H1 (cell line): ENCODE measurements at regions not wholly inside any gene's neighbourhood (a gene's known extent, or its start where the extent isn't known, plus 50 kb on each side); places are given as distances from the start of the nearest gene placed in this dataset.

Experiments used
- CTCF ChIA-PET: fragments of 300-600 bp; sonication (Branson Sonifier 250); formaldehyde crosslinking; loops from one replicate; lab custom pipeline; 2021; ENCODE audit not compliant: partially characterized antibody; lab: Charles Lee
- POLR2A ChIA-PET: fragments of 300-600 bp; sonication (Branson Sonifier 250); formaldehyde crosslinking; loops from one replicate; lab custom pipeline; 2021; ENCODE audit warnings: inconsistent platforms; ENCODE audit not compliant: partially characterized antibody; lab: Charles Lee
- DNase-seq, 2 experiments: peaks; one replicate each; pipeline versions ENCODE4 v3.0.0 to v3.0.0-alpha.2; 2010 to 2022; ENCODE audit warnings: low spot score in 2 of 2, low read depth in 1 of 2, mixed read lengths in 1 of 2
- FAIRE-seq: peaks from 2 replicates; lab custom pipeline; 2011; peaks lifted over from hg19 to GRCh38; lab: Jason Lieb, UNC
- H2AFZ ChIP-seq: 2 replicates; pipeline ENCODE4 v1.8.1; 2012; ENCODE audit warnings: low read length, inconsistent platforms
- H2AK5ac ChIP-seq: 2 replicates; pipeline ENCODE4 v1.6.1; 2013; ENCODE audit warnings: low read depth, low read length
- H2BK120ac ChIP-seq: replicated peaks from 2 replicates; pipeline ENCODE3; 2013; ENCODE audit warnings: low read depth, low read length, inconsistent platforms
- H2BK12ac ChIP-seq: 2 replicates; pipeline ENCODE4 v1.6.1; 2013; ENCODE audit warnings: low read depth, low read length
- H2BK15ac ChIP-seq: 2 replicates; pipeline ENCODE4 v1.6.1; 2013; ENCODE audit warnings: low read length
- H2BK20ac ChIP-seq: 2 replicates; pipeline ENCODE4 v1.6.1; 2013; ENCODE audit warnings: low read length
- H2BK5ac ChIP-seq: 2 replicates; pipeline ENCODE4 v1.6.1; 2013; ENCODE audit warnings: low read depth, low read length
- H3K14ac ChIP-seq: 2 replicates; pipeline ENCODE4 v1.6.1; 2013; ENCODE audit warnings: inconsistent platforms; ENCODE audit not compliant: insufficient read length
- H3K18ac ChIP-seq: 2 replicates; pipeline ENCODE4 v1.6.1; 2013; ENCODE audit warnings: low read length; ENCODE audit errors: extremely low read depth
- H3K23ac ChIP-seq: 2 replicates; pipeline ENCODE4 v1.6.1; 2013; ENCODE audit warnings: inconsistent platforms; ENCODE audit not compliant: insufficient read length
- H3K23me2 ChIP-seq: 2 replicates; pipeline ENCODE4 v1.6.1; 2013; ENCODE audit warnings: low read depth, low read length
- H3K27ac ChIP-seq: 2 replicates; pipeline ENCODE4 v1.6.1; 2011; ENCODE audit warnings: low read depth, low read length, inconsistent platforms
- H3K27me3 ChIP-seq, 4 experiments: replicated peaks in 1 of 4; 1 replicate in 1 of 4; 2 replicates in 3 of 4; pipeline versions ENCODE4 v1.6.1 to v1.8.1; 2011 to 2013; ENCODE audit warnings: low read length in 3 of 4, mild to moderate bottlenecking in 3 of 4, inconsistent platforms in 2 of 4, mixed read lengths in 2 of 4, moderate library complexity in 1 of 4; ENCODE audit not compliant: control insufficient read depth in 3 of 4, insufficient read depth in 3 of 4; ENCODE audit errors: extremely low read depth in 1 of 4
- H3K36me3 ChIP-seq, 4 experiments: 2 replicates each; pipeline versions ENCODE4 v1.6.1 to v1.8.1; 2011 to 2013; ENCODE audit warnings: mild to moderate bottlenecking in 4 of 4, low read length in 3 of 4, moderate library complexity in 2 of 4, control low read depth in 1 of 4, inconsistent platforms in 1 of 4; ENCODE audit not compliant: insufficient read depth in 4 of 4, control insufficient read depth in 2 of 4
- H3K4ac ChIP-seq: replicated peaks from 2 replicates; pipeline ENCODE3; 2013; ENCODE audit warnings: low read length, low read depth, mixed read lengths, inconsistent platforms; ENCODE audit not compliant: insufficient read length
- H3K4me1 ChIP-seq, 4 experiments: replicated peaks in 1 of 4; 1 replicate in 1 of 4; 2 replicates in 3 of 4; pipeline versions ENCODE4 v1.6.1 to v1.8.1; 2011 to 2013; ENCODE audit warnings: low read length in 3 of 4, inconsistent platforms in 2 of 4, mixed read lengths in 1 of 4; ENCODE audit not compliant: insufficient read depth in 4 of 4, control insufficient read depth in 3 of 4
- H3K4me2 ChIP-seq, 2 experiments: 2 replicates each; pipeline versions ENCODE4 v1.6.1 to v1.8.1; 2011 to 2013; ENCODE audit warnings: low read depth in 2 of 2, low read length in 2 of 2, control low read depth in 1 of 2, inconsistent platforms in 1 of 2, mild to moderate bottlenecking in 1 of 2; ENCODE audit not compliant: insufficient read depth in 1 of 2
- H3K4me3 ChIP-seq, 4 experiments: fragments of 200-600, 300-600 bp in 1 of 4; sonication (generic), shearing (Covaris generic), sonication (Bioruptor Twin) in 1 of 4; 2 replicates each; pipeline versions ENCODE4 v1.5.1 to v1.8.1; 2011 to 2016; ENCODE audit warnings: low read length in 4 of 4, low read depth in 3 of 4, control low read depth in 2 of 4, inconsistent platforms in 2 of 4, mild to moderate bottlenecking in 2 of 4, mixed read lengths in 1 of 4, moderate library complexity in 1 of 4; ENCODE audit not compliant: insufficient read depth in 2 of 4; ENCODE audit errors: extremely low read depth in 1 of 4
- H3K56ac ChIP-seq: replicated peaks from 2 replicates; pipeline ENCODE3; 2013; ENCODE audit warnings: low read depth, mild to moderate bottlenecking, mixed read lengths, low read length, inconsistent platforms; ENCODE audit not compliant: insufficient read length
- H3K79me1 ChIP-seq: 2 replicates; pipeline ENCODE4 v1.6.1; 2013; ENCODE audit warnings: low read depth, low read length, control low read depth
- H3K79me2 ChIP-seq, 2 experiments: 2 replicates each; pipeline versions ENCODE4 v1.6.1 to v1.8.1; 2012 to 2013; ENCODE audit warnings: low read length in 2 of 2, mild to moderate bottlenecking in 2 of 2, inconsistent platforms in 1 of 2; ENCODE audit not compliant: insufficient read depth in 2 of 2, control insufficient read depth in 1 of 2
- H3K9ac ChIP-seq, 4 experiments: replicated peaks in 1 of 4; 1 replicate in 1 of 4; 2 replicates in 3 of 4; pipeline versions ENCODE4 v1.6.1 to v1.8.1; 2011 to 2013; ENCODE audit warnings: low read depth in 3 of 4, low read length in 3 of 4, control low read depth in 2 of 4, mild to moderate bottlenecking in 2 of 4, moderate library complexity in 2 of 4, inconsistent platforms in 1 of 4; ENCODE audit errors: extremely low read depth in 1 of 4
- H3K9me3 ChIP-seq, 2 experiments: 2 replicates each; pipeline versions ENCODE4 v1.6.1 to v1.8.1; 2012 to 2013; ENCODE audit warnings: mild to moderate bottlenecking in 2 of 2, moderate library complexity in 2 of 2, control low read depth in 1 of 2, inconsistent platforms in 1 of 2, low read depth in 1 of 2, low read length in 1 of 2, mixed read lengths in 1 of 2; ENCODE audit not compliant: insufficient read depth in 2 of 2
- H4K20me1 ChIP-seq, 2 experiments: replicated peaks in 1 of 2; 2 replicates each; pipeline versions ENCODE3 to v1.8.1; 2011 to 2013; ENCODE audit warnings: inconsistent platforms in 2 of 2, low read length in 2 of 2, mild to moderate bottlenecking in 1 of 2; ENCODE audit not compliant: insufficient read depth in 2 of 2, control insufficient read depth in 1 of 2
- H4K5ac ChIP-seq: 2 replicates; pipeline ENCODE4 v1.6.1; 2013; ENCODE audit warnings: low read length, low read depth, mixed read lengths, inconsistent platforms; ENCODE audit not compliant: insufficient read length
- H4K8ac ChIP-seq: 2 replicates; pipeline ENCODE4 v1.8.0; 2013; ENCODE audit warnings: mild to moderate bottlenecking, moderate library complexity, low read length, inconsistent platforms; ENCODE audit not compliant: insufficient read depth; ENCODE audit errors: extremely low read depth
- H4K91ac ChIP-seq: replicated peaks from 2 replicates; pipeline ENCODE3; 2013; ENCODE audit warnings: low read length, mixed read lengths, inconsistent platforms; ENCODE audit not compliant: insufficient read length
- CHD7 ChIP-seq: fragments of 300-600 bp; sonication (generic); IDR thresholded peaks from 2 replicates; pipeline ENCODE4 v1.7.1; 2012; ENCODE audit warnings: low read length, moderate library complexity, mild to moderate bottlenecking, inconsistent platforms; ENCODE audit not compliant: insufficient replicate concordance
- WGBS, 2 experiments: shearing (Covaris generic) in 1 of 2; methylation state at CpG; one replicate each; pipeline versions ENCODE4 v1.1.6 to v1.1.7; 2013 to 2015; ENCODE audit warnings: low lambda C conversion rate in 2 of 2, mixed read lengths in 2 of 2, inconsistent platforms in 1 of 2, low coverage in 1 of 2, missing lambda C conversion rate in 1 of 2; ENCODE audit not compliant: insufficient replicate concordance in 2 of 2, insufficient coverage in 1 of 2, insufficient read length in 1 of 2; ENCODE audit errors: extremely low coverage in 1 of 2, missing lambda C conversion rate in 1 of 2; 5-methylcytosine and 5-hydroxymethylcytosine counted together

- CTCF ChIA-PET, result interaction anchor here (0.7 to 11.4 kb wide), 21 partner anchors 8 to 449 kb away, joined by 3 to 156 read pairs (median 14); no protein-coding TSS in a partner anchor
- no peaks in the 10 kb centered on the region for H4K20me1 ChIP-seq
- no peak overlapping the region for H2BK120ac ChIP-seq
- H2BK15ac ChIP-seq, result no peak overlapping the region
- no peak overlapping the region for H2BK20ac ChIP-seq
- no peaks in the 10 kb centered on the region for H3K27me3 ChIP-seq
- H3K4me1 ChIP-seq, result peaks cover 0 to 16% (median 11%) of the 10 kb centered on the region in 4 experiments; a peak in 6 of 7 replicates
- H3K27ac ChIP-seq, result no peak overlapping the region
- FAIRE-seq (no peak), DNase-seq (no peak)
- no peak overlapping the region for H2AK5ac ChIP-seq
- no peak overlapping the region for H4K5ac ChIP-seq
- no peak overlapping the region for H3K4me2 ChIP-seq
- H3K79me1 ChIP-seq, result no peaks in the 10 kb centered on the region
- no peak overlapping the region for H3K18ac ChIP-seq
- H2BK12ac ChIP-seq, result no peak overlapping the region
- H2BK5ac ChIP-seq, result no peak overlapping the region
- 84% methylated on average over 6 of the region's 6 CpGs; no CpG with 5 or more reads in 1 of the 2 experiments for WGBS, 2 experiments
- H3K79me2 ChIP-seq, result no peaks in the 10 kb centered on the region
- no peak overlapping the region for H4K8ac ChIP-seq
- no peak overlapping the region for H2AFZ ChIP-seq
- no peak overlapping the region for H4K91ac ChIP-seq
- no peak overlapping the region for H3K56ac ChIP-seq
- no peak overlapping the region for H3K14ac ChIP-seq
- H3K9ac ChIP-seq, result no peak overlapping the region
- no peaks in the 10 kb centered on the region for H3K9me3 ChIP-seq
- H3K23ac ChIP-seq, result no peak overlapping the region
- no peaks in the 10 kb centered on the region for H3K36me3 ChIP-seq
- H3K4me3 ChIP-seq, result no peak overlapping the region
- no peak overlapping the region for H3K4ac ChIP-seq
- no peaks in the 10 kb centered on the region for H3K23me2 ChIP-seq
- POLR2A ChIA-PET, result no interaction called here
- no peak for TF ChIP-seq CHD7
Observed at GRCh38 chr15:77545058-77545457, 87.7 kb downstream of the LINGO1 start.
